H7 (cell line): ENCODE measurements at regions not wholly inside any gene's neighbourhood (a gene's known extent, or its start where the extent isn't known, plus 50 kb on each side); places are given as distances from the start of the nearest gene placed in this dataset.
"Not testable (repeated sequence)": the region's sequence is repeated elsewhere in the genome, so short reads cannot be mapped to it uniquely, and the experiment has no call there.

Experiments used
- DNase-seq: peaks from one replicate; pipeline ENCODE4 v3.0.0; 2012
- H3K27me3 ChIP-seq: 2 replicates; pipeline ENCODE4 v1.6.0; 2011; ENCODE audit warnings: mild to moderate bottlenecking, low read length; ENCODE audit not compliant: control insufficient read depth, insufficient read depth
- H3K36me3 ChIP-seq: replicated peaks from 2 replicates; pipeline ENCODE4 v1.5.1; 2011; ENCODE audit warnings: low read length; ENCODE audit not compliant: control insufficient read depth, insufficient read depth
- H3K4me3 ChIP-seq: 2 replicates; pipeline ENCODE4 v1.5.1; 2011; ENCODE audit warnings: low read depth, mild to moderate bottlenecking, control low read depth, low read length, moderate library complexity; ENCODE audit not compliant: insufficient read depth

DNA sequence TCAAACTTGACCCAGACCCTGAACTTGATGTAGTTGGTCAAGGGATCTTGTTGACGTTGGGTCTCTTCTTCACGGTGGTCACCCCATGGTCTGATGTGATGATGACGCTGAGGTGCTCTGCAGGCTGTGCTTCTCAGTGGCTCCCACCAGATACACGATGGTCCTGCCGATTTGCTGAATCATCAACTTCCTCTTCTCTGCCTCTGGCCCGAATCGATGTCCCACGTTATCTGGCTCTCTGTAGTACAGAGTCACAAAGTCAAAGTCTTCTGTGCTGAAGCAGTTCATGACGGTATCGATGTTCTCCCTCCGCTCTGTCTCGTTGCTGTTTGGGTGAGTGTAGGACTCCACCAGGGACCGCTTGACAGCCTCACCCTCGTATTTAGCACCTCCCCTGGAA lies 58.5 kb upstream of the ZNF195 start:
- not testable (repeated sequence) for H3K27me3 ChIP-seq, DNase-seq, H3K36me3 ChIP-seq, H3K4me3 ChIP-seq

DNA sequence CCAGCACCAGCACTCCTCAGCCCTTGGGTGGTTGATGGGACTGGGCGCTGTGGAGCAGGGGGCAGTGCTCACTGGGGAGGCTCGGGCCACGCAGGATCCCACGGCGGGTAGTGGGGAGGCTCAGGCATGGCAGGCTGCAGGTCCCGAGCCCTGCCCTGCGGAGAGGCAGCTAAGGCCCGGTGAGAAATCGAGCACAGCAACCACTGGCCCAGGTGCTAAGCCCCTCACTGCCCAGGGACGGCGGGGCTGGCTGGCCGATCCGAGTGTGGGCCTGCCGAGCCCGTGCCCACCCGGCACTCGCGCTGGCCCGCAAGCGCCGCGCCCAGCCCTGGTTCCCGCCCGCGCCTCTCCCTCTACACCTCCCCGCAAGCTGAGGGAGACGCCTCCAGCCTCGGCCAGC lies 56.0 kb upstream of the ZNF195 start:
- Histone ChIP-seq H3K36me3 (no peaks in the 10 kb centered on the region), H3K4me3 (no peak overlapping the region), H3K27me3 (no peaks in the 10 kb centered on the region)
- DNase-seq = no peak

DNA sequence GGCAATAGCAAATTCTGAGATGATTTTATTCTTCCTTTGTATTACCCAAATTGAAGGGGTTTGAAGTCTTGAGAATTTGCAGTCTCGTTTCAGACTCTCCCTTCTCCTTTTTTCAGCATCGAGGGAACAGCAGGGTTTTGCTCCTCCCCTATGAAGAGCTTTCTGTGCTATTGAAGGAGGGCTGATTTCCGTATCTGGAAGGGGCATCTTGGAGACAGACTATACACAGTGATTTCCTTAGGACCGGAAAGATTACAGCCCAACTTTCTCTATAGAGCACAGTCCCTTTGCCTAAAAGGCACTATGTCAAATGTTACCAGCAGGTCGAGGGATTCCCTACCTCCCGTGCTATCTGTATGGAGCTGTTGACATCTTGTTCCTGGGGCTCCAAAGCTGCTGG lies 50.2 kb upstream of the ZNF195 start:
- not testable (repeated sequence) for H3K36me3 ChIP-seq, H3K27me3 ChIP-seq, DNase-seq, H3K4me3 ChIP-seq
